Fibroblast of lung (primary cell): ENCODE measurements at regions not wholly inside any gene's neighbourhood (a gene's known extent, or its start where the extent isn't known, plus 50 kb on each side); places are given as distances from the start of the nearest gene placed in this dataset.

Experiments
- EZH2 ChIP-seq: IDR thresholded peaks from 2 replicates; pipeline ENCODE4 v1.5.1; 2012; ENCODE audit warnings: low read length, control low read depth, mild to moderate bottlenecking; ENCODE audit errors: missing control alignments
- TF ChIP-seq, protein P1 (sequence below), 2 donors: IDR thresholded peaks in 1 of 2; conservative IDR thresholded peaks in 1 of 2; 1 replicate in 1 of 2; 2 replicates in 1 of 2; pipeline ENCODE4 v1.5.1; 2011 to 2012; ENCODE audit warnings: low read length in 2 of 2, control low read depth in 1 of 2, inconsistent platforms in 1 of 2, low read depth in 1 of 2, mild to moderate bottlenecking in 1 of 2

DNA sequence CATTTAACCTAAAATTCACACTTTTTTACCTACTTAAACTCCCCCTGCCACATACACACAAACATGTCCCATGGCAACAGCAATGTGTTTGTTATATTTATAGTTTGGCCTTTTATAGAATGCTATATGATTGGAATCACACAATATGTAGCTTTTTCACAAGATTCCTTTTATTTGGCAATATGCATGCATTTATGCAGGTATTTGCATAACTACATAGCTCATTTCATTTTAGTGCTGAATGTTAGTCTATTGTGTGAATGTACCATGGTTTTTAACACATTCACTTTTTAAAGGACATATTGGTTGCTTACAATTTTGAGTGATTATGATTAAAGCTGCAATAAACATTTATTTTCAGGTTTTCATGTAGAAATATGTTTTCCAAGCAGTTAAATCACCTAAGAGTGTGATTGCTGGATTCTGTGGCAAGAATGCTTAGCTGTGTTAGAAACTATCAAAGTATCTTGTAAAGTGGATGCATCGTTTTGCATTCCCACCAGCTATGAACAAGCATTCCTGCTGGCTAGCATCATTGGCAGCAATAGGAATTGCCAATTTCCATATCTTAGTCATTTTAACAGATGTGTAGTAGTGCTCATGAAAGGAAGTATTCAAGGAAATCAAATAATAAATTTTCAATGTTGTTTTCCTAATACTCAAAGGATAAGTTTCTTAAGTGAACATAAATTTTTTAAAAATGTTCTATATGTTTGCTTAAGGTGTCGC, 557.0 kb downstream of the SLITRK1 start:
- no peak for TF ChIP-seq EZH2
- TF ChIP-seq, protein P1, sequence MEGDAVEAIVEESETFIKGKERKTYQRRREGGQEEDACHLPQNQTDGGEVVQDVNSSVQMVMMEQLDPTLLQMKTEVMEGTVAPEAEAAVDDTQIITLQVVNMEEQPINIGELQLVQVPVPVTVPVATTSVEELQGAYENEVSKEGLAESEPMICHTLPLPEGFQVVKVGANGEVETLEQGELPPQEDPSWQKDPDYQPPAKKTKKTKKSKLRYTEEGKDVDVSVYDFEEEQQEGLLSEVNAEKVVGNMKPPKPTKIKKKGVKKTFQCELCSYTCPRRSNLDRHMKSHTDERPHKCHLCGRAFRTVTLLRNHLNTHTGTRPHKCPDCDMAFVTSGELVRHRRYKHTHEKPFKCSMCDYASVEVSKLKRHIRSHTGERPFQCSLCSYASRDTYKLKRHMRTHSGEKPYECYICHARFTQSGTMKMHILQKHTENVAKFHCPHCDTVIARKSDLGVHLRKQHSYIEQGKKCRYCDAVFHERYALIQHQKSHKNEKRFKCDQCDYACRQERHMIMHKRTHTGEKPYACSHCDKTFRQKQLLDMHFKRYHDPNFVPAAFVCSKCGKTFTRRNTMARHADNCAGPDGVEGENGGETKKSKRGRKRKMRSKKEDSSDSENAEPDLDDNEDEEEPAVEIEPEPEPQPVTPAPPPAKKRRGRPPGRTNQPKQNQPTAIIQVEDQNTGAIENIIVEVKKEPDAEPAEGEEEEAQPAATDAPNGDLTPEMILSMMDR (conservative IDR thresholded peaks at IDR 0.05 in 1 of 2, IDR thresholded peaks at IDR 0.05 in 1 of 2; ENCODE audit: low read depth in 1 of 2, low read length in 2 of 2) = no peak
